HAP-1 (cell line): ENCODE measurements at regions not wholly inside any gene's neighbourhood (a gene's known extent, or its start where the extent isn't known, plus 50 kb on each side); places are given as distances from the start of the nearest gene placed in this dataset.

Source experiments
- DNase-seq, 2 experiments: peaks; one replicate each; pipeline ENCODE4 v3.0.0-alpha.2; 2016 to 2020; ENCODE audit warnings: low spot score in 2 of 2
- H3K27me3 ChIP-seq: fragments of 250-450 bp; sonication (Bioruptor Pico); 2 replicates; pipeline ENCODE4 v1.5.1; 2020; ENCODE audit warnings: low read depth, mild to moderate bottlenecking, moderate library complexity
- H3K36me3 ChIP-seq: fragments of 250-450 bp; sonication (Bioruptor Pico); replicated peaks from 2 replicates; pipeline ENCODE4 v1.5.1; 2020; ENCODE audit warnings: mild to moderate bottlenecking
- H3K4me1 ChIP-seq: fragments of 250-450 bp; sonication (Bioruptor Pico); 2 replicates; pipeline ENCODE4 v1.5.1; 2020; ENCODE audit warnings: mild to moderate bottlenecking
- H3K4me3 ChIP-seq: fragments of 250-450 bp; sonication (Bioruptor Pico); 2 replicates; pipeline ENCODE4 v1.5.1; 2020; ENCODE audit warnings: mild to moderate bottlenecking, moderate library complexity
- H3K9me3 ChIP-seq: fragments of 250-450 bp; sonication (Bioruptor Pico); 2 replicates; pipeline ENCODE4 v1.5.1; 2020; ENCODE audit warnings: mild to moderate bottlenecking, moderate library complexity
- in situ Hi-C: fragments of 300-500 bp; cut with MboI; formaldehyde crosslinking; loops from 3 replicates; pipeline ENCODE4 v1.14.3; 2020; ENCODE audit warnings: low sequenced_read_pairs, inconsistent platforms, mixed read lengths

- H3K4me1 ChIP-seq: no peaks in the 10 kb centered on the region
- no peaks in the 10 kb centered on the region for H3K9me3 ChIP-seq
- H3K27me3 ChIP-seq: no peaks in the 10 kb centered on the region
- no peak for DNase-seq
- H3K4me3 ChIP-seq: no peak overlapping the region
- H3K36me3 ChIP-seq: no peaks in the 10 kb centered on the region
- in situ Hi-C loops: no loop called here
Measured at GRCh38 chr15:95410757-95411156, 919.7 kb upstream of the NR2F2 start.

DNA sequence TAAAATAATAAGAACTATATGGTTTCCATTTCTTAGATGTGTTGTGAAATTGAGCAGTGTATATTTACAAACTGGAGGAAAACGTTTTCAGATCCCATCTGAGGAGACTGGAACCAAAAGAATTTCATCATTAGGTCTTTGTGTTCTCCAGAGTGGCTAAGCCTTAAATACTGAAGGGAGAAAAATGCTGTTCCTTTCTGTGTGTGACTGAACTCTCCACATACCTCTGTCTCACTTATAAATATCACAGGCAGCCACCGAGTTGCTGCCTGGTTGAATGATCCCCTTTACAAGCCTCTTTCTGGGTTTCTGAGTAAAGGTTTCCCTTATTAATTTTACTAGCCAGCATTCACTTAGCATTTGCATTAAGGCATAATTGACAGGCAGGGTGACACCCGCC is 913.9 kb upstream of the NR2F2 start:
- H3K4me3 ChIP-seq: no peak overlapping the region
- in situ Hi-C loops: no loop called here
- DNase-seq: no peak
- H3K36me3 ChIP-seq: no peaks in the 10 kb centered on the region
- no peaks in the 10 kb centered on the region for H3K9me3 ChIP-seq
- H3K4me1 ChIP-seq: no peaks in the 10 kb centered on the region
- no peaks in the 10 kb centered on the region for H3K27me3 ChIP-seq

DNA sequence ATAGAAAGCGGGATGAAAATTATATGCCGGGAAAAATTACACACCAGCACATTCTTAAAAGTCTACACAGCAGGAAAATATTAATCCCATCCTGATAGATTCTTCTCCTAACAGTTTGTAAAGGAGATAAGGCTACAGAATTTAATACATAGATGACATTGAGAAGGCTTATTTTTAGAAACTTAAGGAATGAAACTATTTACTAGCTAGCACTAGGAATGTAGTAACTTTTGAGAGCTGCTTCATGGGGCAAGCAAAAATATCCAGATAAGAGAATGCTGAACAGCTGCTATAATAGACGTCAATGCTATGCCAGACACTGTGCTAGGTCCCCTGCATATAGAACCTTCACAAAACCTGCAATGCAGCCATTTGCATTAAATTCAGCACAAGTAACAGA is 912.7 kb upstream of the NR2F2 start:
- H3K9me3 ChIP-seq: no peaks in the 10 kb centered on the region
- in situ Hi-C loops: no loop called here

DNA sequence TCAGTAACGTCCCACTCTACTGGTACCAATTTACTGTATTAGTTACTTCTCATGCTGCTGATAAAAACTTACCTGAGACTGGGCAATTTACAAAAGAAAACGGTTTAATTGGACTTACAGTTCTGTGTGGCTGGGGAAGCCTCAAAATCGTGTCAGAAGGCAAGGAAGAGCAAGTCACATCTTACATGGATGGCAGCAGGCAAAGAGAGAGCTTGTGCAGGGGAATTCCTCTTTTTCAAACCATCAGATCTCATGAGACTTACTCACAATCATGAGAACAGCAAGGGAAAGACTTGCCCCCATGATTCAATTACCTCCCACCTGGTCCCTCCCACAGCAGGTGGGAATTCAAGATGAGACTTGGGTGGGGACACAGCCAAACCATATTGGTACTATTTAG is 908.2 kb upstream of the NR2F2 start:
- no peak for DNase-seq
- H3K27me3 ChIP-seq: no peaks in the 10 kb centered on the region
- in situ Hi-C loops: no loop called here
- no peaks in the 10 kb centered on the region for H3K36me3 ChIP-seq
- no peaks in the 10 kb centered on the region for H3K9me3 ChIP-seq
- H3K4me1 ChIP-seq: no peaks in the 10 kb centered on the region
- H3K4me3 ChIP-seq: no peak overlapping the region

More for the DNA sequence above, 912.7 kb upstream of the NR2F2 start:
- no peaks in the 10 kb centered on the region for H3K27me3 ChIP-seq
- no peaks in the 10 kb centered on the region for H3K36me3 ChIP-seq
- H3K4me1 ChIP-seq: no peaks in the 10 kb centered on the region
- no peak overlapping the region for H3K4me3 ChIP-seq
- no peak for DNase-seq

GRCh38 chr15:95425859-95426258 is 904.6 kb upstream of the NR2F2 start:
- H3K9me3 ChIP-seq: no peaks in the 10 kb centered on the region
- H3K4me1 ChIP-seq: no peaks in the 10 kb centered on the region
- in situ Hi-C loops: no loop called here
- no peak overlapping the region for H3K4me3 ChIP-seq
- no peaks in the 10 kb centered on the region for H3K36me3 ChIP-seq
- no peak for DNase-seq
- no peaks in the 10 kb centered on the region for H3K27me3 ChIP-seq

DNA sequence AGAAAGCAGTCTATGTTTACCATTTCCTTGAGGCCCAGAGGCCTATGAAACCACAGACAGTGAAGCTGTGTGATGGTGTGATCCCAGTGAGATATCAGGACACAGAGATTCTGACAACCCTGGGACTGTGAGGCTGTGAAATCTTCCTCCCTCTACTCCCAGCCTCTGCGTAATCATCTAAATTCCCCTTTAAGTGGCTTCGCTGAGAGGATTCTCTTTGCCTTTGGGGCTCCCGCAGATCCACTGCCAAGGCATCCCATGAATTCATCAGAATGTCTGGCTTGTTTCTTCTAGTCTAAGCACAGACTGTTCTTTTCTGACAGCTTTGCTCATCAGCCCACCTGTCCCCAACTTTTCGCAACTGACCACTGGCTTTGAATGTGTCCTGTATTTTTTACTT is 901.2 kb upstream of the NR2F2 start:
- Histone ChIP-seq H3K4me3 (no peak overlapping the region), H3K9me3 (no peaks in the 10 kb centered on the region), H3K36me3 (no peaks in the 10 kb centered on the region), H3K27me3 (no peaks in the 10 kb centered on the region), H3K4me1 (no peaks in the 10 kb centered on the region)
- in situ Hi-C loops: no loop called here
- no peak for DNase-seq

GRCh38 chr15:95431518-95431917 is 899.0 kb upstream of the NR2F2 start:
- no peak overlapping the region for H3K4me3 ChIP-seq
- no peak for DNase-seq
- H3K4me1 ChIP-seq: no peaks in the 10 kb centered on the region

GRCh38 chr15:95432878-95433405 is 897.6 kb upstream of the NR2F2 start:
- no peaks in the 10 kb centered on the region for H3K4me1 ChIP-seq
- no peak for DNase-seq
- no peaks in the 10 kb centered on the region for H3K36me3 ChIP-seq
- in situ Hi-C loops: no loop called here
- no peak overlapping the region for H3K4me3 ChIP-seq
- no peaks in the 10 kb centered on the region for H3K27me3 ChIP-seq
- H3K9me3 ChIP-seq: no peaks in the 10 kb centered on the region

More at GRCh38 chr15:95431518-95431917, 899.0 kb upstream of the NR2F2 start:
- Histone ChIP-seq H3K9me3 (no peaks in the 10 kb centered on the region), H3K36me3 (no peaks in the 10 kb centered on the region), H3K27me3 (no peaks in the 10 kb centered on the region)
- in situ Hi-C loops: no loop called here

- Histone ChIP-seq H3K4me1 (no peaks in the 10 kb centered on the region), H3K4me3 (no peak overlapping the region), H3K9me3 (no peaks in the 10 kb centered on the region), H3K27me3 (no peaks in the 10 kb centered on the region), H3K36me3 (no peaks in the 10 kb centered on the region)
- DNase-seq: no peak
- in situ Hi-C loops: no loop called here
Measured at GRCh38 chr15:95439922-95440376, 890.6 kb upstream of the NR2F2 start.

DNA sequence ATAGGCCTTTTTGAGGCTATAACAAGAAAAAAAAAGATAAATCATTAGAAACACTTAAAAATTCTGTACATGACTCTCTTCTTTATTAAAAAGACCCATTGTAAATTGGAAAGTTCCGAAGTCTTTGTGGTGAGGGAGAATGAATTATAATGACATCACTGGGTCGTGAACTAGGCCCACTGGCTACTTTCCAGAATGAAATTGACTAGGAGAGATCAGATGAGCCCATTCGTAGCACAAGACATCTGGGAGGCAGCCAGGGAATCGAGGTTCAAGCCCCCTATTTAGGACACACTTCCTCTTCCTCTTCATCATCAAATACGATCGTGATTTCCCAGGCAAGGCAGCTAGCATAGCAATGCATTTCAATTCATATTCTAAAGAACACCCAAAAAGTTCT is 889.8 kb upstream of the NR2F2 start:
- no peaks in the 10 kb centered on the region for H3K4me1 ChIP-seq
- DNase-seq: no peak
- H3K36me3 ChIP-seq: no peaks in the 10 kb centered on the region
- H3K4me3 ChIP-seq: no peak overlapping the region
- no peaks in the 10 kb centered on the region for H3K9me3 ChIP-seq
- in situ Hi-C loops: no loop called here
- no peaks in the 10 kb centered on the region for H3K27me3 ChIP-seq

DNA sequence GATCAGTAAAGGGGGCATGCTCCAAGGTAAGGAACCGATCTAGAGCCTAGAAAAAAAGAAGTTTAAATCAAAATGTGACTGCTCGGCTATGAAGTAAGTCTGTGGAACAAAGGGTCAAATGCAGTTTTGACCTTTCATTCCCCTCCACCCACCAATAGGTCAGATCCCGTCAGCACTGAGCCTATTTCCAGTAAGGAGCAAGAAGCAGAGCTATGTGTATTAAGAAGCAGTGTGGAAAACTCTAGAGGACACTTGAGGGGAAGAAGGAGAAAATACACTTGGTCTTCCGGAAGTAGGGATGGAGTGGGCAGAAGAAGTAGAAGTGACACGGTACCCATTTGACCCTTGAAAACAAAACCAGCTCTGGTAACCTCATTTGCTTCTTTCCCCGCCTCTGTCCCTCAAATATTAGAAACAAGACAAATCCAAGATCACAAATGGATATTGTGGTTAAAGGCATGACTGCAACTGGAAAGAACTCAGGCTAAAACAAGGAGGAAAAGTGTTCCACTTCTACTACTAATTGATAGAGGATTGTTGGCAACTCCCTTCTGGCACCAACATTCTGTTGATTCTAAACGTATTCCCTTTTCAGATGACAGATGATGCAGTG is 888.3 kb upstream of the NR2F2 start:
- Histone ChIP-seq H3K9me3 (no peaks in the 10 kb centered on the region), H3K4me3 (no peak overlapping the region), H3K4me1 (no peaks in the 10 kb centered on the region), H3K27me3 (no peaks in the 10 kb centered on the region), H3K36me3 (no peaks in the 10 kb centered on the region)
- no peak for DNase-seq
- in situ Hi-C loops: no loop called here

DNA sequence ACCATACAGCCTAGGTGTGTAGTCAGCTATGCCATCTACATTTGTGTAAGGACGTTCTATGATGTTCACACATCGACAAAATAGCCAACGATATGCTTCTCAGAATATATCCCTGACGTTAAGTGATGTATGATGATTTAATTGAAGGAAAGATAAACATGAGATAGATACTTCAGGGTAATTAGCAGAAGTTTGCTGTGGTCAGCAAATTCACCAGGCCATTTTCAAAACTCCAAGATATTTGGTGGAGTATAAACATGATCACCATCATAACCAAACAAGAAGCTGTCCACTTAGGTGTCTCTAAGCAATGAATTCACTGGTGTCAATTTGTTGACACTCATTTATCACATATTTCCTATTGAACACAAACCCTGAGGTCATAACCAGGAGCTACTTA is 885.6 kb upstream of the NR2F2 start:
- DNase-seq: no peak
- Histone ChIP-seq H3K27me3 (no peaks in the 10 kb centered on the region), H3K4me1 (no peaks in the 10 kb centered on the region), H3K36me3 (no peaks in the 10 kb centered on the region), H3K9me3 (no peaks in the 10 kb centered on the region), H3K4me3 (no peak overlapping the region)
- in situ Hi-C loops: no loop called here

- Histone ChIP-seq H3K4me3 (no peak overlapping the region), H3K4me1 (no peaks in the 10 kb centered on the region), H3K27me3 (no peaks in the 10 kb centered on the region), H3K36me3 (no peaks in the 10 kb centered on the region), H3K9me3 (no peaks in the 10 kb centered on the region)
- in situ Hi-C loops: no loop called here
- DNase-seq: no peak
Measured at GRCh38 chr15:95446854-95447253, 883.6 kb upstream of the NR2F2 start.

- Histone ChIP-seq H3K4me1 (no peaks in the 10 kb centered on the region), H3K4me3 (no peak overlapping the region), H3K36me3 (no peaks in the 10 kb centered on the region), H3K9me3 (no peaks in the 10 kb centered on the region), H3K27me3 (no peaks in the 10 kb centered on the region)
- DNase-seq: no peak
- in situ Hi-C loops: no loop called here
Measured at GRCh38 chr15:95447486-95447885, 883.0 kb upstream of the NR2F2 start.
